Kidney (tissue), 13 donors: ENCODE measurements at regions not wholly inside any gene's neighbourhood (a gene's known extent, or its start where the extent isn't known, plus 50 kb on each side); places are given as distances from the start of the nearest gene placed in this dataset.
"Not testable (repeated sequence)": the region's sequence is repeated elsewhere in the genome, so short reads cannot be mapped to it uniquely, and the experiment has no call there.

ENCODE experiments used
- DNase-seq, 5 donors: peaks; one replicate each; pipeline ENCODE4 v3.0.0-alpha.2; 2013 to 2020
- FAIRE-seq: peaks from 2 replicates; lab custom pipeline; 2012; peaks lifted over from hg19 to GRCh38; lab: Jason Lieb, UNC
- H3K27ac ChIP-seq, 2 donors: one replicate each; pipeline ENCODE4 v1.7.0; 2013; ENCODE audit warnings: low read depth in 2 of 2, low read length in 2 of 2, inconsistent platforms in 1 of 2
- H3K27me3 ChIP-seq: one replicate; pipeline ENCODE4 v1.7.1; 2013; ENCODE audit warnings: low read length, inconsistent platforms; ENCODE audit not compliant: control insufficient read depth, insufficient read depth
- H3K36me3 ChIP-seq, 3 donors: one replicate each; pipeline versions ENCODE4 v1.7.0 to v1.7.1; 2013; ENCODE audit warnings: low read length in 3 of 3, control low read depth in 1 of 3, inconsistent platforms in 1 of 3; ENCODE audit not compliant: insufficient read depth in 3 of 3, control insufficient read depth in 2 of 3
- H3K4me1 ChIP-seq, 3 donors: one replicate each; pipeline versions ENCODE4 v1.7.0 to v1.7.1; 2013; ENCODE audit warnings: low read length in 3 of 3, inconsistent platforms in 1 of 3, low read depth in 1 of 3; ENCODE audit not compliant: control insufficient read depth in 2 of 3, insufficient read depth in 2 of 3
- H3K4me3 ChIP-seq, 3 donors: one replicate each; pipeline versions ENCODE4 v1.7.0 to v1.8.1; 2013; ENCODE audit warnings: low read length in 3 of 3, control low read depth in 1 of 3, inconsistent platforms in 1 of 3
- H3K9ac ChIP-seq, 3 donors: one replicate each; pipeline versions ENCODE4 v1.7.0 to v1.7.1; 2013; ENCODE audit warnings: low read length in 3 of 3, control low read depth in 1 of 3, inconsistent platforms in 1 of 3
- H3K9me3 ChIP-seq, 3 donors: one replicate each; pipeline versions ENCODE4 v1.7.0 to v1.7.1; 2013; ENCODE audit warnings: low read length in 3 of 3, control low read depth in 1 of 3, inconsistent platforms in 1 of 3; ENCODE audit not compliant: control insufficient read depth in 2 of 3, insufficient read depth in 1 of 3
- CTCF ChIP-seq: IDR thresholded peaks from 3 replicates; pipeline ENCODE4 v1.5.1; 2012; ENCODE audit warnings: mild to moderate bottlenecking, moderate library complexity, borderline replicate concordance; ENCODE audit not compliant: insufficient read depth; ENCODE audit errors: extremely low read depth
- intact Hi-C: fragments of 100-400 bp; cut with DNase I; formaldehyde crosslinking; loops from one replicate; pipeline ENCODE4 v1.11.1; 2022
- donor health status: control.
- donor health status: control.
- donor health status: control.
- donor health status: control.
- donor health status: control.
- donor health status: DM: yes; HTN: yes; CAD: no.
- donor health status: Normal renal cell carcinoma (clear cell type).

GRCh38 chr16:29159603-29160002 is 174.8 kb downstream of the LAT start:
- H3K9me3 ChIP-seq, H3K27ac ChIP-seq, H3K27me3 ChIP-seq, H3K9ac ChIP-seq, H3K36me3 ChIP-seq, intact Hi-C loops, H3K4me3 ChIP-seq, H3K4me1 ChIP-seq, FAIRE-seq: not testable (repeated sequence)
- peak in 2 of 5 donors; percentile 24 to 73 for DNase-seq

- intact Hi-C loops: no loop called here
- H3K4me1 ChIP-seq: peaks cover 0 to 2% (median 0%) of the 10 kb centered on the region in 3 donors
- no peak overlapping the region for H3K9ac ChIP-seq
- no peak overlapping the region for H3K4me3 ChIP-seq
- DNase-seq (no peak), FAIRE-seq (no peak)
- no peaks in the 10 kb centered on the region for H3K36me3 ChIP-seq
- H3K27ac ChIP-seq: no peak overlapping the region
- no peaks in the 10 kb centered on the region for H3K27me3 ChIP-seq
- TF ChIP-seq CTCF: no peak
- H3K9me3 ChIP-seq: no peaks in the 10 kb centered on the region
Measured at GRCh38 chr16:29158785-29159184, 173.9 kb downstream of the LAT start.

GRCh38 chr16:29158031-29158784 is 173.4 kb downstream of the LAT start:
- H3K9me3 ChIP-seq, H3K27me3 ChIP-seq, H3K4me1 ChIP-seq, H3K4me3 ChIP-seq, H3K27ac ChIP-seq, H3K9ac ChIP-seq, intact Hi-C loops, DNase-seq, FAIRE-seq, H3K36me3 ChIP-seq: not testable (repeated sequence)

GRCh38 chr16:29157051-29157923 is 172.4 kb downstream of the LAT start:
- Histone ChIP-seq H3K9ac (peak overlapping the region in 1 of 3 donors; percentile 26), H3K27ac (peak overlapping the region in 1 of 2 donors; percentile 86)
- H3K9me3 ChIP-seq, FAIRE-seq, H3K27me3 ChIP-seq, intact Hi-C loops, H3K4me3 ChIP-seq, H3K4me1 ChIP-seq, H3K36me3 ChIP-seq: not testable (repeated sequence)
- DNase-seq: peak in 2 of 5 donors; percentile 52 to 83

GRCh38 chr16:29156511-29156910 is 171.7 kb downstream of the LAT start:
- DNase-seq (no peak), FAIRE-seq (no peak)
- Histone ChIP-seq H3K4me3 (no peak overlapping the region), H3K9ac (no peak overlapping the region), H3K36me3 (no peaks in the 10 kb centered on the region), H3K27me3 (no peaks in the 10 kb centered on the region), H3K27ac (peak overlapping the region in 1 of 2 donors; percentile 26), H3K9me3 (no peaks in the 10 kb centered on the region), H3K4me1 (peaks cover 0 to 2% (median 0%) of the 10 kb centered on the region in 3 donors)
- TF ChIP-seq CTCF: no peak
- intact Hi-C loops: no loop called here

GRCh38 chr16:29155866-29156200 is 171.0 kb downstream of the LAT start:
- H3K9me3 ChIP-seq, H3K36me3 ChIP-seq, H3K9ac ChIP-seq, H3K27ac ChIP-seq, H3K4me1 ChIP-seq, DNase-seq, H3K27me3 ChIP-seq, H3K4me3 ChIP-seq, FAIRE-seq, intact Hi-C loops: not testable (repeated sequence)
